H9 (cell line): ENCODE measurements at regions not wholly inside any gene's neighbourhood (a gene's known extent, or its start where the extent isn't known, plus 50 kb on each side); places are given as distances from the start of the nearest gene placed in this dataset.

Source experiments
- DNase-seq: peaks from one replicate; pipeline ENCODE4 v3.0.0-alpha.2; 2017
- H2AFZ ChIP-seq: one replicate; pipeline ENCODE4 v1.6.1; 2013; ENCODE audit warnings: mild to moderate bottlenecking, low read length, control low read depth, moderate library complexity
- H2AK5ac ChIP-seq: 2 replicates; pipeline ENCODE4 v1.6.1; 2013; ENCODE audit warnings: low read length, control low read depth, mixed read lengths; ENCODE audit not compliant: insufficient read length
- H2BK120ac ChIP-seq: one replicate; pipeline ENCODE4 v1.6.1; 2013; ENCODE audit warnings: low read depth, mild to moderate bottlenecking, low read length, control low read depth, inconsistent platforms; ENCODE audit not compliant: poor library complexity, severe bottlenecking
- H2BK12ac ChIP-seq: 2 replicates; pipeline ENCODE4 v1.6.1; 2013; ENCODE audit warnings: low read length, control low read depth, mixed read lengths, low read depth; ENCODE audit not compliant: insufficient read length
- H2BK15ac ChIP-seq: 2 replicates; pipeline ENCODE4 v1.6.1; 2013; ENCODE audit warnings: low read depth, low read length, control low read depth
- H2BK20ac ChIP-seq: one replicate; pipeline ENCODE4 v1.6.1; 2013; ENCODE audit warnings: low read depth, mild to moderate bottlenecking, low read length, control low read depth, inconsistent platforms; ENCODE audit not compliant: poor library complexity, severe bottlenecking
- H2BK5ac ChIP-seq: 2 replicates; pipeline ENCODE4 v1.6.1; 2013; ENCODE audit warnings: low read length, control low read depth, mixed read lengths; ENCODE audit not compliant: insufficient read length
- H3K14ac ChIP-seq: 2 replicates; pipeline ENCODE4 v1.6.1; 2013; ENCODE audit warnings: low read length, control low read depth; ENCODE audit not compliant: insufficient read depth
- H3K18ac ChIP-seq: 2 replicates; pipeline ENCODE4 v1.6.1; 2013; ENCODE audit warnings: low read depth, mild to moderate bottlenecking, mixed read lengths, low read length, control low read depth; ENCODE audit not compliant: insufficient read length
- H3K23ac ChIP-seq: 2 replicates; pipeline ENCODE4 v1.6.1; 2013; ENCODE audit warnings: low read length, control low read depth, mixed read lengths, low read depth; ENCODE audit not compliant: insufficient read length
- H3K23me2 ChIP-seq: 2 replicates; pipeline ENCODE4 v1.6.1; 2013; ENCODE audit warnings: low read depth, mild to moderate bottlenecking, mixed read lengths, low read length, control low read depth; ENCODE audit not compliant: insufficient read length, poor library complexity, severe bottlenecking
- H3K27ac ChIP-seq: 2 replicates; pipeline ENCODE4 v1.5.1; 2013; ENCODE audit warnings: low read length, control low read depth, mixed read lengths, low read depth; ENCODE audit not compliant: insufficient read length
- H3K27me3 ChIP-seq: 2 replicates; pipeline ENCODE4 v1.6.1; 2013; ENCODE audit warnings: low read length, control low read depth, inconsistent platforms; ENCODE audit not compliant: insufficient read depth
- H3K4ac ChIP-seq: 2 replicates; pipeline ENCODE4 v1.6.1; 2013; ENCODE audit warnings: low read depth, mild to moderate bottlenecking, control low read depth, inconsistent platforms, low read length, moderate library complexity
- H3K4me1 ChIP-seq: 2 replicates; pipeline ENCODE4 v1.6.1; 2013; ENCODE audit warnings: low read length, control low read depth, inconsistent platforms; ENCODE audit not compliant: insufficient read depth
- H3K4me2 ChIP-seq: 2 replicates; pipeline ENCODE4 v1.6.1; 2013; ENCODE audit warnings: low read length, control low read depth, mixed read lengths; ENCODE audit not compliant: insufficient read length, insufficient read depth
- H3K56ac ChIP-seq: 2 replicates; pipeline ENCODE4 v1.6.1; 2013; ENCODE audit warnings: low read depth, mild to moderate bottlenecking, mixed read lengths, low read length, control low read depth; ENCODE audit not compliant: insufficient read length
- H3K79me1 ChIP-seq: 2 replicates; pipeline ENCODE4 v1.6.1; 2013; ENCODE audit warnings: low read depth, mild to moderate bottlenecking, moderate library complexity, low read length, control low read depth, inconsistent platforms; ENCODE audit not compliant: insufficient read depth, poor library complexity, severe bottlenecking
- H3K79me2 ChIP-seq: 2 replicates; pipeline ENCODE4 v1.6.1; 2013; ENCODE audit warnings: low read length, control low read depth, inconsistent platforms; ENCODE audit not compliant: insufficient read depth
- H3K9ac ChIP-seq: 2 replicates; pipeline ENCODE4 v1.6.1; 2013; ENCODE audit warnings: low read length, control low read depth, mixed read lengths; ENCODE audit not compliant: insufficient read length; ENCODE audit errors: extremely low read depth
- H3K9me3 ChIP-seq: one replicate; pipeline ENCODE4 v1.6.1; 2013; ENCODE audit warnings: low read depth, low read length, inconsistent platforms; ENCODE audit not compliant: control insufficient read depth
- H3T11ph ChIP-seq: one replicate; pipeline ENCODE4 v1.6.1; 2013; ENCODE audit warnings: mild to moderate bottlenecking, low read length, control low read depth, inconsistent platforms
- H4K20me1 ChIP-seq: one replicate; pipeline ENCODE4 v1.6.1; 2013; ENCODE audit not compliant: control insufficient read depth, insufficient read length, insufficient read depth
- H4K5ac ChIP-seq: 2 replicates; pipeline ENCODE4 v1.6.1; 2013; ENCODE audit warnings: low read depth, mild to moderate bottlenecking, mixed read lengths, low read length, control low read depth; ENCODE audit not compliant: insufficient read length
- H4K8ac ChIP-seq: replicated peaks from 2 replicates; pipeline ENCODE4 v1.6.1; 2013; ENCODE audit warnings: low read length, control low read depth, mixed read lengths, low read depth; ENCODE audit not compliant: insufficient read length
- H4K91ac ChIP-seq: 2 replicates; pipeline ENCODE4 v1.6.1; 2013; ENCODE audit warnings: low read depth, mild to moderate bottlenecking, moderate library complexity, mixed read lengths, low read length, control low read depth; ENCODE audit not compliant: insufficient read length
- H3K27ac Mint-ChIP-seq, 3 experiments: 2 replicates in 2 of 3; 3 replicates in 1 of 3; pipeline ENCODE4 v1.8.0; 2020 to 2021; ENCODE audit warnings: mixed read lengths in 3 of 3, mild to moderate bottlenecking in 1 of 3, moderate library complexity in 1 of 3
- H3K27me3 Mint-ChIP-seq: 2 replicates; pipeline ENCODE4 v1.8.0; 2021; ENCODE audit warnings: low read depth, mild to moderate bottlenecking, moderate library complexity, mixed read lengths
- H3K36me3 Mint-ChIP-seq, 3 experiments: 2 replicates in 2 of 3; 3 replicates in 1 of 3; pipeline ENCODE4 v1.8.0; 2020 to 2021; ENCODE audit warnings: low read depth in 3 of 3, mixed read lengths in 3 of 3; ENCODE audit not compliant: insufficient read depth in 1 of 3
- H3K4me1 Mint-ChIP-seq, 2 experiments: 2 replicates each; pipeline ENCODE4 v1.8.0; 2020; ENCODE audit warnings: mixed read lengths in 2 of 2
- H3K4me3 Mint-ChIP-seq, 2 experiments: 2 replicates in 1 of 2; 3 replicates in 1 of 2; pipeline ENCODE4 v1.8.0; 2020 to 2021; ENCODE audit warnings: mild to moderate bottlenecking in 2 of 2, mixed read lengths in 2 of 2, moderate library complexity in 1 of 2
- H3K9me3 Mint-ChIP-seq, 2 experiments: 2 replicates in 1 of 2; 3 replicates in 1 of 2; pipeline ENCODE4 v1.8.0; 2020; ENCODE audit warnings: mild to moderate bottlenecking in 2 of 2, mixed read lengths in 2 of 2, moderate library complexity in 1 of 2
- CTCF ChIP-seq: fragments of 200-600 bp; sonication (generic); conservative IDR thresholded peaks from 3 replicates; pipeline ENCODE4 v1.8.0; 2021; ENCODE audit warnings: antibody characterized with exemption, mild to moderate bottlenecking
- WGBS: extraction: QIAGEN DNeasy Blood & Tissue Kit; methylation state at CpG from one replicate; pipeline ENCODE4 v1.1.7; 2013; ENCODE audit warnings: missing lambda C conversion rate, low lambda C conversion rate, mixed read lengths; ENCODE audit not compliant: insufficient read length; ENCODE audit errors: extremely low coverage; 5-methylcytosine and 5-hydroxymethylcytosine counted together

DNA sequence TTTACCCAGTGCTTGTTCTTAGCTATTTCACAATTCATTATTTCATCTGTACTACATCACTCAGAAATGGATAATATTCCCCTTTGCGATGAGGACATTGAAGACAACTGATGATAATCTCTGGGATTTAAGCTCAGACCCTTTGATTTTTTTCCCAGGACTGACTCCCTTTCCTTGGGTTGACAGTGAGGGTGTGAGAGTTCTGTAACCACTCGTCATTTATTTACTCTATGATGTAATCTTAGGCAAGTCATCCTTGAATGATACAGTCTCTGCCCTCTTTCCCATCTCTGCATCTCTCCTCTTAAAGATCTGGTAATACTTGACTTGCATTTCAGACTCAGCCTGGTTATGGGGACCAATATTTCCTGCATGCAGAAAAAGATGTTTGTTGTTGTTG lies 1041.7 kb downstream of the AGBL1 start:
- no peaks in the 10 kb centered on the region for H3K4me1 Mint-ChIP-seq
- no peaks in the 10 kb centered on the region for H3K27me3 Mint-ChIP-seq
- no peaks in the 10 kb centered on the region for H3K36me3 Mint-ChIP-seq
- Histone ChIP-seq H3K4ac (no peak overlapping the region), H4K5ac (no peak overlapping the region), H4K8ac (no peak overlapping the region), H4K91ac (no peak overlapping the region), H3K27ac (no peak overlapping the region), H3T11ph (no peak overlapping the region), H2BK12ac (no peak overlapping the region), H2BK20ac (no peak overlapping the region), H3K9me3 (no peaks in the 10 kb centered on the region), H3K79me2 (no peaks in the 10 kb centered on the region), H4K20me1 (no peaks in the 10 kb centered on the region), H3K79me1 (no peaks in the 10 kb centered on the region), H3K56ac (no peak overlapping the region), H2AK5ac (no peak overlapping the region), H3K9ac (no peak overlapping the region), H3K27me3 (no peaks in the 10 kb centered on the region), H2AFZ (no peak overlapping the region), H2BK15ac (no peak overlapping the region), H3K18ac (no peak overlapping the region), H2BK120ac (no peak overlapping the region), H2BK5ac (no peak overlapping the region), H3K4me1 (no peaks in the 10 kb centered on the region), H3K23me2 (no peaks in the 10 kb centered on the region), H3K14ac (no peak overlapping the region), H3K4me2 (no peak overlapping the region), H3K23ac (no peak overlapping the region)
- DNase-seq: no peak
- no CpG with 5 or more reads among the region's 2 CpGs for WGBS
- no peak overlapping the region for H3K27ac Mint-ChIP-seq
- no peak overlapping the region for H3K4me3 Mint-ChIP-seq
- no peak for TF ChIP-seq CTCF
- no peaks in the 10 kb centered on the region for H3K9me3 Mint-ChIP-seq
